A673 (cell line): ENCODE measurements at regions not wholly inside any gene's neighbourhood (a gene's known extent, or its start where the extent isn't known, plus 50 kb on each side); places are given as distances from the start of the nearest gene placed in this dataset.

Experiments
- EZH2 ChIP-seq: fragments of 200-600 bp; sonication (generic); IDR thresholded peaks from 2 replicates; pipeline ENCODE4 v1.6.1; 2017; ENCODE audit warnings: borderline replicate concordance, low read depth, mild to moderate bottlenecking, mixed read lengths, antibody characterized with exemption, low read length; ENCODE audit not compliant: poor library complexity, severe bottlenecking
- TF ChIP-seq, protein P1 (sequence below): fragments of 300-800, 200-600 bp; sonication (generic); conservative IDR thresholded peaks from 2 replicates; pipeline ENCODE4 v1.5.1; 2017; ENCODE audit warnings: low read depth, mild to moderate bottlenecking, antibody characterized with exemption, low read length, moderate library complexity, mixed read lengths

DNA sequence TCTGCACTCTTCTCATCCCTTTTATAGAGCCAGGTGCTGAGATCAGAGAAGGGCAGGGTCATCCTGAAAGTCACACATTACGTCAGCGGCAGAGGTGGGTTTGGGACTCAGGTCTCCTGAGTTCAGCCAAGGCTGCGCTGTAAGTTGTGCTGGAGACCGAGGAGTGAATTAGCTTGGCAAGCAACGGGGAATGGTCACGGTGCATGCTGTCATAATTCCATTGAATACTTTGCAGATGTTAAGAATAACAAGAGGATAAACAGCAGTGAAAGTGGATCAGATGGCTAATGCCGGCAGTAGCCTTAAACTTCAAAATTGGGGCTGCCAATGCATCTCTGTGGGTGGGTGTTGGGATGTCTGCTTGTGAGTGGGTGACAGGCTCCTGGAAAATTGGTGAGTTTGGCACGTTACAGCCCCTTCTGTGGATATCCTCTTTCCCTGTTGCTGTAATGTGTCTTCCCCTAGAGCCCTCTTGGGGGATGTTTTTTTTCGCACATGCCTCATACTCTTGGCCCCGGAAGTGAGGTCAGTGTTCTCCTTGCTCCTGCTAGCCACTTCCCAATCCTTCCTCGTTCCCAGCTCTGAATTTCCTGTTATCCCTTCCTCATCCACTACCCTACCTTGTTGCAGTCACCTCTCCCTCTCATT is 287.1 kb upstream of the SRRM4 start:
- no peak for TF ChIP-seq EZH2
- TF ChIP-seq, protein P1, sequence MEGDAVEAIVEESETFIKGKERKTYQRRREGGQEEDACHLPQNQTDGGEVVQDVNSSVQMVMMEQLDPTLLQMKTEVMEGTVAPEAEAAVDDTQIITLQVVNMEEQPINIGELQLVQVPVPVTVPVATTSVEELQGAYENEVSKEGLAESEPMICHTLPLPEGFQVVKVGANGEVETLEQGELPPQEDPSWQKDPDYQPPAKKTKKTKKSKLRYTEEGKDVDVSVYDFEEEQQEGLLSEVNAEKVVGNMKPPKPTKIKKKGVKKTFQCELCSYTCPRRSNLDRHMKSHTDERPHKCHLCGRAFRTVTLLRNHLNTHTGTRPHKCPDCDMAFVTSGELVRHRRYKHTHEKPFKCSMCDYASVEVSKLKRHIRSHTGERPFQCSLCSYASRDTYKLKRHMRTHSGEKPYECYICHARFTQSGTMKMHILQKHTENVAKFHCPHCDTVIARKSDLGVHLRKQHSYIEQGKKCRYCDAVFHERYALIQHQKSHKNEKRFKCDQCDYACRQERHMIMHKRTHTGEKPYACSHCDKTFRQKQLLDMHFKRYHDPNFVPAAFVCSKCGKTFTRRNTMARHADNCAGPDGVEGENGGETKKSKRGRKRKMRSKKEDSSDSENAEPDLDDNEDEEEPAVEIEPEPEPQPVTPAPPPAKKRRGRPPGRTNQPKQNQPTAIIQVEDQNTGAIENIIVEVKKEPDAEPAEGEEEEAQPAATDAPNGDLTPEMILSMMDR = no peak
